H9 (cell line): ENCODE measurements at regions not wholly inside any gene's neighbourhood (a gene's known extent, or its start where the extent isn't known, plus 50 kb on each side); places are given as distances from the start of the nearest gene placed in this dataset.
A peak's percentile ranks its signal among the peaks of the same experiment; 100 is the strongest.

Source experiments
- DNase-seq: peaks from one replicate; pipeline ENCODE4 v3.0.0-alpha.2; 2017
- H2AFZ ChIP-seq: one replicate; pipeline ENCODE4 v1.6.1; 2013; ENCODE audit warnings: mild to moderate bottlenecking, low read length, control low read depth, moderate library complexity
- H2AK5ac ChIP-seq: 2 replicates; pipeline ENCODE4 v1.6.1; 2013; ENCODE audit warnings: low read length, control low read depth, mixed read lengths; ENCODE audit not compliant: insufficient read length
- H2BK120ac ChIP-seq: one replicate; pipeline ENCODE4 v1.6.1; 2013; ENCODE audit warnings: low read depth, mild to moderate bottlenecking, low read length, control low read depth, inconsistent platforms; ENCODE audit not compliant: poor library complexity, severe bottlenecking
- H2BK12ac ChIP-seq: 2 replicates; pipeline ENCODE4 v1.6.1; 2013; ENCODE audit warnings: low read length, control low read depth, mixed read lengths, low read depth; ENCODE audit not compliant: insufficient read length
- H2BK15ac ChIP-seq: 2 replicates; pipeline ENCODE4 v1.6.1; 2013; ENCODE audit warnings: low read depth, low read length, control low read depth
- H2BK20ac ChIP-seq: one replicate; pipeline ENCODE4 v1.6.1; 2013; ENCODE audit warnings: low read depth, mild to moderate bottlenecking, low read length, control low read depth, inconsistent platforms; ENCODE audit not compliant: poor library complexity, severe bottlenecking
- H2BK5ac ChIP-seq: 2 replicates; pipeline ENCODE4 v1.6.1; 2013; ENCODE audit warnings: low read length, control low read depth, mixed read lengths; ENCODE audit not compliant: insufficient read length
- H3K14ac ChIP-seq: 2 replicates; pipeline ENCODE4 v1.6.1; 2013; ENCODE audit warnings: low read length, control low read depth; ENCODE audit not compliant: insufficient read depth
- H3K18ac ChIP-seq: 2 replicates; pipeline ENCODE4 v1.6.1; 2013; ENCODE audit warnings: low read depth, mild to moderate bottlenecking, mixed read lengths, low read length, control low read depth; ENCODE audit not compliant: insufficient read length
- H3K23ac ChIP-seq: 2 replicates; pipeline ENCODE4 v1.6.1; 2013; ENCODE audit warnings: low read length, control low read depth, mixed read lengths, low read depth; ENCODE audit not compliant: insufficient read length
- H3K23me2 ChIP-seq: 2 replicates; pipeline ENCODE4 v1.6.1; 2013; ENCODE audit warnings: low read depth, mild to moderate bottlenecking, mixed read lengths, low read length, control low read depth; ENCODE audit not compliant: insufficient read length, poor library complexity, severe bottlenecking
- H3K27ac ChIP-seq: 2 replicates; pipeline ENCODE4 v1.5.1; 2013; ENCODE audit warnings: low read length, control low read depth, mixed read lengths, low read depth; ENCODE audit not compliant: insufficient read length
- H3K27me3 ChIP-seq: 2 replicates; pipeline ENCODE4 v1.6.1; 2013; ENCODE audit warnings: low read length, control low read depth, inconsistent platforms; ENCODE audit not compliant: insufficient read depth
- H3K4ac ChIP-seq: 2 replicates; pipeline ENCODE4 v1.6.1; 2013; ENCODE audit warnings: low read depth, mild to moderate bottlenecking, control low read depth, inconsistent platforms, low read length, moderate library complexity
- H3K4me1 ChIP-seq: 2 replicates; pipeline ENCODE4 v1.6.1; 2013; ENCODE audit warnings: low read length, control low read depth, inconsistent platforms; ENCODE audit not compliant: insufficient read depth
- H3K4me2 ChIP-seq: 2 replicates; pipeline ENCODE4 v1.6.1; 2013; ENCODE audit warnings: low read length, control low read depth, mixed read lengths; ENCODE audit not compliant: insufficient read length, insufficient read depth
- H3K56ac ChIP-seq: 2 replicates; pipeline ENCODE4 v1.6.1; 2013; ENCODE audit warnings: low read depth, mild to moderate bottlenecking, mixed read lengths, low read length, control low read depth; ENCODE audit not compliant: insufficient read length
- H3K79me1 ChIP-seq: 2 replicates; pipeline ENCODE4 v1.6.1; 2013; ENCODE audit warnings: low read depth, mild to moderate bottlenecking, moderate library complexity, low read length, control low read depth, inconsistent platforms; ENCODE audit not compliant: insufficient read depth, poor library complexity, severe bottlenecking
- H3K79me2 ChIP-seq: 2 replicates; pipeline ENCODE4 v1.6.1; 2013; ENCODE audit warnings: low read length, control low read depth, inconsistent platforms; ENCODE audit not compliant: insufficient read depth
- H3K9ac ChIP-seq: 2 replicates; pipeline ENCODE4 v1.6.1; 2013; ENCODE audit warnings: low read length, control low read depth, mixed read lengths; ENCODE audit not compliant: insufficient read length; ENCODE audit errors: extremely low read depth
- H3K9me3 ChIP-seq: one replicate; pipeline ENCODE4 v1.6.1; 2013; ENCODE audit warnings: low read depth, low read length, inconsistent platforms; ENCODE audit not compliant: control insufficient read depth
- H3T11ph ChIP-seq: one replicate; pipeline ENCODE4 v1.6.1; 2013; ENCODE audit warnings: mild to moderate bottlenecking, low read length, control low read depth, inconsistent platforms
- H4K20me1 ChIP-seq: one replicate; pipeline ENCODE4 v1.6.1; 2013; ENCODE audit not compliant: control insufficient read depth, insufficient read length, insufficient read depth
- H4K5ac ChIP-seq: 2 replicates; pipeline ENCODE4 v1.6.1; 2013; ENCODE audit warnings: low read depth, mild to moderate bottlenecking, mixed read lengths, low read length, control low read depth; ENCODE audit not compliant: insufficient read length
- H4K8ac ChIP-seq: replicated peaks from 2 replicates; pipeline ENCODE4 v1.6.1; 2013; ENCODE audit warnings: low read length, control low read depth, mixed read lengths, low read depth; ENCODE audit not compliant: insufficient read length
- H4K91ac ChIP-seq: 2 replicates; pipeline ENCODE4 v1.6.1; 2013; ENCODE audit warnings: low read depth, mild to moderate bottlenecking, moderate library complexity, mixed read lengths, low read length, control low read depth; ENCODE audit not compliant: insufficient read length
- H3K27ac Mint-ChIP-seq, 3 experiments: 2 replicates in 2 of 3; 3 replicates in 1 of 3; pipeline ENCODE4 v1.8.0; 2020 to 2021; ENCODE audit warnings: mixed read lengths in 3 of 3, mild to moderate bottlenecking in 1 of 3, moderate library complexity in 1 of 3
- H3K27me3 Mint-ChIP-seq: 2 replicates; pipeline ENCODE4 v1.8.0; 2021; ENCODE audit warnings: low read depth, mild to moderate bottlenecking, moderate library complexity, mixed read lengths
- H3K36me3 Mint-ChIP-seq, 3 experiments: 2 replicates in 2 of 3; 3 replicates in 1 of 3; pipeline ENCODE4 v1.8.0; 2020 to 2021; ENCODE audit warnings: low read depth in 3 of 3, mixed read lengths in 3 of 3; ENCODE audit not compliant: insufficient read depth in 1 of 3
- H3K4me1 Mint-ChIP-seq, 2 experiments: 2 replicates each; pipeline ENCODE4 v1.8.0; 2020; ENCODE audit warnings: mixed read lengths in 2 of 2
- H3K4me3 Mint-ChIP-seq, 2 experiments: 2 replicates in 1 of 2; 3 replicates in 1 of 2; pipeline ENCODE4 v1.8.0; 2020 to 2021; ENCODE audit warnings: mild to moderate bottlenecking in 2 of 2, mixed read lengths in 2 of 2, moderate library complexity in 1 of 2
- H3K9me3 Mint-ChIP-seq, 2 experiments: 2 replicates in 1 of 2; 3 replicates in 1 of 2; pipeline ENCODE4 v1.8.0; 2020; ENCODE audit warnings: mild to moderate bottlenecking in 2 of 2, mixed read lengths in 2 of 2, moderate library complexity in 1 of 2
- CTCF ChIP-seq: fragments of 200-600 bp; sonication (generic); conservative IDR thresholded peaks from 3 replicates; pipeline ENCODE4 v1.8.0; 2021; ENCODE audit warnings: antibody characterized with exemption, mild to moderate bottlenecking
- WGBS: extraction: QIAGEN DNeasy Blood & Tissue Kit; methylation state at CpG from one replicate; pipeline ENCODE4 v1.1.7; 2013; ENCODE audit warnings: missing lambda C conversion rate, low lambda C conversion rate, mixed read lengths; ENCODE audit not compliant: insufficient read length; ENCODE audit errors: extremely low coverage; 5-methylcytosine and 5-hydroxymethylcytosine counted together

GRCh38 chr4:156247470-156247869 lies 293.8 kb upstream of the CTSO start:
- no peaks in the 10 kb centered on the region; a peak in 1 of 5 replicates for H3K9me3 Mint-ChIP-seq

More at GRCh38 chr4:156247470-156247869, 293.8 kb upstream of the CTSO start:
- Histone ChIP-seq H3K9me3 (no peaks in the 10 kb centered on the region), H4K20me1 (no peaks in the 10 kb centered on the region), H3K14ac (no peak overlapping the region), H3K79me1 (no peaks in the 10 kb centered on the region), H3K9ac (no peak overlapping the region), H3K23ac (no peak overlapping the region), H2BK15ac (no peak overlapping the region), H3K23me2 (no peaks in the 10 kb centered on the region), H3K27ac (no peak overlapping the region), H3K56ac (no peak overlapping the region), H4K8ac (no peak overlapping the region), H2AK5ac (no peak overlapping the region), H3K4ac (no peak overlapping the region), H4K5ac (no peak overlapping the region), H2BK12ac (no peak overlapping the region), H2BK120ac (no peak overlapping the region), H3K79me2 (no peaks in the 10 kb centered on the region), H2BK20ac (peak overlapping the region; percentile 75), H2AFZ (no peak overlapping the region), H4K91ac (no peak overlapping the region), H3K18ac (no peak overlapping the region), H2BK5ac (no peak overlapping the region), H3T11ph (no peak overlapping the region), H3K27me3 (no peaks in the 10 kb centered on the region), H3K4me2 (no peak overlapping the region), H3K4me1 (no peaks in the 10 kb centered on the region)
- no peak for TF ChIP-seq CTCF
- H3K27me3 Mint-ChIP-seq = no peaks in the 10 kb centered on the region
- no CpG with 5 or more reads among the region's 2 CpGs for WGBS
- no peak for DNase-seq
- H3K36me3 Mint-ChIP-seq = no peaks in the 10 kb centered on the region
- no peak overlapping the region for H3K4me3 Mint-ChIP-seq
- H3K4me1 Mint-ChIP-seq = no peaks in the 10 kb centered on the region
- peak overlapping the region in 1 of 3 experiments; percentile 88; a peak in 1 of 7 replicates for H3K27ac Mint-ChIP-seq
